Ishikawa (cell line): ENCODE measurements at regions not wholly inside any gene's neighbourhood (a gene's known extent, or its start where the extent isn't known, plus 50 kb on each side); places are given as distances from the start of the nearest gene placed in this dataset.

Source experiments
- CEBPB ChIP-seq: IDR thresholded peaks from 2 replicates; pipeline ENCODE4 v1.6.1; 2012
- CREB1 ChIP-seq: IDR thresholded peaks from 2 replicates; pipeline ENCODE4 v1.6.1; 2012; ENCODE audit warnings: low read depth
- EGR1 ChIP-seq: IDR thresholded peaks from 2 replicates; pipeline ENCODE4 v1.6.1; 2012
- EP300 ChIP-seq: IDR thresholded peaks from 2 replicates; pipeline ENCODE4 v1.6.1; 2012; ENCODE audit warnings: borderline replicate concordance
- MAX ChIP-seq: IDR thresholded peaks from 2 replicates; pipeline ENCODE4 v1.6.1; 2012
- NFIC ChIP-seq: IDR thresholded peaks from 2 replicates; pipeline ENCODE4 v1.6.1; 2012
- RAD21 ChIP-seq: IDR thresholded peaks from 2 replicates; pipeline ENCODE4 v1.6.1; 2012; ENCODE audit warnings: low read depth
- TAF1 ChIP-seq: IDR thresholded peaks from 2 replicates; pipeline ENCODE4 v1.6.1; 2012; ENCODE audit warnings: low read depth, mild to moderate bottlenecking
- TEAD4 ChIP-seq: IDR thresholded peaks from 2 replicates; pipeline ENCODE4 v1.6.1; 2012
- YY1 ChIP-seq: IDR thresholded peaks from 2 replicates; pipeline ENCODE4 v1.6.1; 2012; ENCODE audit warnings: low read depth
- ZBTB7A ChIP-seq: IDR thresholded peaks from 2 replicates; pipeline ENCODE4 v1.6.1; 2012; ENCODE audit warnings: low read depth

- TF ChIP-seq CEBPB: no peak
- TF ChIP-seq CREB1: no peak
- TF ChIP-seq EP300: no peak
- no peak for TF ChIP-seq MAX
- TF ChIP-seq ZBTB7A: no peak
- no peak for TF ChIP-seq RAD21
- no peak for TF ChIP-seq TEAD4
- TF ChIP-seq NFIC: no peak
- TF ChIP-seq EGR1: no peak
- TF ChIP-seq TAF1: no peak
- TF ChIP-seq YY1: no peak
Observed at GRCh38 chr10:120180160-120180559, 276.9 kb upstream of the PLPP4 start.
